ENCODE measurements at regions not wholly inside any gene's neighbourhood (a gene's known extent, or its start where the extent isn't known, plus 50 kb on each side); places are given as distances from the start of the nearest gene placed in this dataset.

DNA sequence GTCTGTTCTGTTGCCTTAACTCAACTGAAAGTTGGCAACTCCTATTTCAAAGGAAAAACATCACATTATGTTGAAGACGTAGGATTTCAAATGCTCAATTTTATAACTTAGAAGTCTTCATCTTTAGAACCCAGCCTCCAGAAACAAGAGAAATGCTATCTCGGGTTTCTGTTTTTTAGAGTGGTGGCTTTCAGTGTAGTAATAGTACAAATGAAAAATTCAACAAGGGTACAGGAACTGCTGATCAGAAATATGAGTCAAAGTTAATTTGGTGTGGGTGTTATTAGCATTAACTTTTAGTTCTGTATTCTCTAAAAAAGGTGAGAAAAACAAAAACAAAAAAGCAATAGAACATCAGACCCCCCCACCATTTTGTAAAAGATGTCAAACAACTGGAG is 56.6 kb upstream of the FLT1 start:
- H3K36me3 ChIP-seq (ENCODE audit: control insufficient read depth in 2 of 2, insufficient read depth in 1 of 2, low read length in 2 of 2), result no peaks in the 10 kb centered on the region
- no peak overlapping the region for H3K27ac ChIP-seq (ENCODE audit: extremely low read depth, low read depth, low read length)
- ChIA-PET POLR2A (no interaction called here), CTCF (no interaction called here)
- no peak overlapping the region for H3K4me3 ChIP-seq (ENCODE audit: low read depth, low read length)
- no peak for TF ChIP-seq ZNF426 (tag by site-specific recombination; IDR thresholded peaks at IDR 0.05)
- TF ChIP-seq, protein P1, sequence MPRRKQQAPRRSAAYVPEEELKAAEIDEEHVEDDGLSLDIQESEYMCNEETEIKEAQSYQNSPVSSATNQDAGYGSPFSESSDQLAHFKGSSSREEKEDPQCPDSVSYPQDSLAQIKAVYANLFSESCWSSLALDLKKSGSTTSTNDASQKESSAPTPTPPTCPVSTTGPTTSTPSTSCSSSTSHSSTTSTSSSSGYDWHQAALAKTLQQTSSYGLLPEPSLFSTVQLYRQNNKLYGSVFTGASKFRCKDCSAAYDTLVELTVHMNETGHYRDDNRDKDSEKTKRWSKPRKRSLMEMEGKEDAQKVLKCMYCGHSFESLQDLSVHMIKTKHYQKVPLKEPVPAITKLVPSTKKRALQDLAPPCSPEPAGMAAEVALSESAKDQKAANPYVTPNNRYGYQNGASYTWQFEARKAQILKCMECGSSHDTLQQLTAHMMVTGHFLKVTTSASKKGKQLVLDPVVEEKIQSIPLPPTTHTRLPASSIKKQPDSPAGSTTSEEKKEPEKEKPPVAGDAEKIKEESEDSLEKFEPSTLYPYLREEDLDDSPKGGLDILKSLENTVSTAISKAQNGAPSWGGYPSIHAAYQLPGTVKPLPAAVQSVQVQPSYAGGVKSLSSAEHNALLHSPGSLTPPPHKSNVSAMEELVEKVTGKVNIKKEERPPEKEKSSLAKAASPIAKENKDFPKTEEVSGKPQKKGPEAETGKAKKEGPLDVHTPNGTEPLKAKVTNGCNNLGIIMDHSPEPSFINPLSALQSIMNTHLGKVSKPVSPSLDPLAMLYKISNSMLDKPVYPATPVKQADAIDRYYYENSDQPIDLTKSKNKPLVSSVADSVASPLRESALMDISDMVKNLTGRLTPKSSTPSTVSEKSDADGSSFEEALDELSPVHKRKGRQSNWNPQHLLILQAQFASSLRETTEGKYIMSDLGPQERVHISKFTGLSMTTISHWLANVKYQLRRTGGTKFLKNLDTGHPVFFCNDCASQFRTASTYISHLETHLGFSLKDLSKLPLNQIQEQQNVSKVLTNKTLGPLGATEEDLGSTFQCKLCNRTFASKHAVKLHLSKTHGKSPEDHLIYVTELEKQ (tag by site-specific recombination; IDR thresholded peaks at IDR 0.05; ENCODE audit: borderline replicate concordance), result no peak
- TF ChIP-seq HOXC10 (CRISPR knock-in tag; IDR thresholded peaks at IDR 0.05), result no peak
- no peaks in the 10 kb centered on the region for H3K9me3 ChIP-seq (ENCODE audit: control insufficient read depth, insufficient read depth, low read depth, low read length)
- no peaks in the 10 kb centered on the region for H3K4me1 ChIP-seq (ENCODE audit: control insufficient read depth, insufficient read depth, low read length)

DNA sequence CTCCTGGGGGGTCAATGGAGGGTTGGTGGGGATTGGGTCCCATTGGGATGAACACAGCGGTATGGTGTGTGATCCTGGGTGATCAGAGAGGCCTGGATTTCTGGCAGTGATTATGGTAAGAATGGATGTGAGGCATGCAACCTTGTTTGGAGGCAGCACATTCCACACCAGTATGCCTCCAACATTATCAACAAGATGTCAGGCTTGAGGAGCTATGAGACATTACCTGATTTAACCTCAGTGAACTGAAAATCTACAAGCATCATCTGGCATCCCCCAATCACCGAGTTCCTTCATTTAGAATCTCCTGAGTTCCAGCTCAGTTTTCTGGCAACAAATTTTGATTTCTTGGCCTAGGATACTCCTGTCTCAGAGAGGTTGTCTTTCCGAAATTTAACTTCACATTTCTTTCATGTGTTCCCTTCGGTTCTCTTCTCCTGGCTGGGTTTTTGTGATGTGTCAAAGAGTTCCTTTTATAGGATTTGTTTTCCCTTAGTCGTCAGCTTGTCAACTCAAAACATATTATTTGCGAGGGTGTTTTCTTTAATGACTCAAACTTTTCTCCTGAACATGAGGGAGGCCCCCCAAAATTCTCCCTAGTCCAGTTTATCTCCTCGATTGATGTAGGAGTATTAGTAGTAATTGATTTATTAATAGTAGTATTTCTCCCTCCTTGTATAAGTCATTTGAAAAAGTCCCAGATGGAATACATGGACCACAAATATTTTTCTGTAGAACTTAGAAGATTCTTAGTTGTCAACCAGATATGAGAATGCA is 56.0 kb upstream of the FLT1 start:
- ChIA-PET CTCF (no interaction called here), POLR2A (no interaction called here)
- H3K9me3 ChIP-seq (ENCODE audit: control insufficient read depth, insufficient read depth, low read depth, low read length), result no peaks in the 10 kb centered on the region
- H3K4me3 ChIP-seq (ENCODE audit: low read depth, low read length), result no peak overlapping the region
- no peaks in the 10 kb centered on the region for H3K4me1 ChIP-seq (ENCODE audit: control insufficient read depth, insufficient read depth, low read length)
- TF ChIP-seq MYNN (tag by site-specific recombination; IDR thresholded peaks at IDR 0.05; ENCODE audit: borderline replicate concordance), result no peak
- TF ChIP-seq, protein P2, sequence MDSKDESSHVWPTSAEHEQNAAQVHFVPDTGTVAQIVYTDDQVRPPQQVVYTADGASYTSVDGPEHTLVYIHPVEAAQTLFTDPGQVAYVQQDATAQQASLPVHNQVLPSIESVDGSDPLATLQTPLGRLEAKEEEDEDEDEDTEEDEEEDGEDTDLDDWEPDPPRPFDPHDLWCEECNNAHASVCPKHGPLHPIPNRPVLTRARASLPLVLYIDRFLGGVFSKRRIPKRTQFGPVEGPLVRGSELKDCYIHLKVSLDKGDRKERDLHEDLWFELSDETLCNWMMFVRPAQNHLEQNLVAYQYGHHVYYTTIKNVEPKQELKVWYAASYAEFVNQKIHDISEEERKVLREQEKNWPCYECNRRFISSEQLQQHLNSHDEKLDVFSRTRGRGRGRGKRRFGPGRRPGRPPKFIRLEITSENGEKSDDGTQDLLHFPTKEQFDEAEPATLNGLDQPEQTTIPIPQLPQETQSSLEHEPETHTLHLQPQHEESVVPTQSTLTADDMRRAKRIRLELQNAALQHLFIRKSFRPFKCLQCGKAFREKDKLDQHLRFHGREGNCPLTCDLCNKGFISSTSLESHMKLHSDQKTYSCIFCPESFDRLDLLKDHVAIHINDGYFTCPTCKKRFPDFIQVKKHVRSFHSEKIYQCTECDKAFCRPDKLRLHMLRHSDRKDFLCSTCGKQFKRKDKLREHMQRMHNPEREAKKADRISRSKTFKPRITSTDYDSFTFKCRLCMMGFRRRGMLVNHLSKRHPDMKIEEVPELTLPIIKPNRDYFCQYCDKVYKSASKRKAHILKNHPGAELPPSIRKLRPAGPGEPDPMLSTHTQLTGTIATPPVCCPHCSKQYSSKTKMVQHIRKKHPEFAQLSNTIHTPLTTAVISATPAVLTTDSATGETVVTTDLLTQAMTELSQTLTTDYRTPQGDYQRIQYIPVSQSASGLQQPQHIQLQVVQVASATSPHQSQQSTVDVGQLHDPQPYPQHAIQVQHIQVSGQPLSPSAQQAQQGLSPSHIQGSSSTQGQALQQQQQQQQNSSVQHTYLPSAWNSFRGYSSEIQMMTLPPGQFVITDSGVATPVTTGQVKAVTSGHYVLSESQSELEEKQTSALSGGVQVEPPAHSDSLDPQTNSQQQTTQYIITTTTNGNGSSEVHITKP (tag by site-specific recombination; IDR thresholded peaks at IDR 0.05), result no peak
- no peaks in the 10 kb centered on the region for H3K36me3 ChIP-seq (ENCODE audit: control insufficient read depth in 2 of 2, insufficient read depth in 1 of 2, low read length in 2 of 2)
- no peak overlapping the region for H3K27ac ChIP-seq (ENCODE audit: extremely low read depth, low read depth, low read length)

DNA sequence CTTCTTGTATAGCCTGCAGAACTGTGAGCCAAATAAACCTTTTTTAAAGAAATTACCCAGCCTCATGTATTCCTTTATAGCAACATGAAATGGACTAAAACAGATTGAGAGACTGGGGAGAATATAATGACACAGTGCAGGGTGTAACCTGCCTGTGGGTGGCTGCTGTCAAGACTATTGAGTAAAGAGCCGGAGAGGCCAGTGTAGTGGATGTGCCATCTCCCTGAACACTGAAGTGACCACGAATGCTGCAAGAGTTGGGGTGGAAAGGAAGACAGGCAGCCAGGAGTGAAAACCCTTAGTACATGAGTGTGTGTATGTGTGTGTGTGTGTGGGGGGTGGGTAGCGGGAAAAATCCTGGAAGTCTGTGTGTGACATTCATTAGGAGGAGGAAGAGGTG is 55.2 kb upstream of the FLT1 start:
- Histone ChIP-seq H3K36me3 (ENCODE audit: control insufficient read depth in 2 of 2, insufficient read depth in 1 of 2, low read length in 2 of 2) (no peaks in the 10 kb centered on the region), H3K27ac (ENCODE audit: extremely low read depth, low read depth, low read length) (no peak overlapping the region), H3K9me3 (ENCODE audit: control insufficient read depth, insufficient read depth, low read depth, low read length) (no peaks in the 10 kb centered on the region), H3K4me1 (ENCODE audit: control insufficient read depth, insufficient read depth, low read length) (no peaks in the 10 kb centered on the region), H3K4me3 (ENCODE audit: low read depth, low read length) (no peak overlapping the region)
- POLR2A ChIA-PET, result no interaction called here
- TF ChIP-seq ZNF121 (tag by site-specific recombination; IDR thresholded peaks at IDR 0.05), result no peak
- TF ChIP-seq, protein P3, sequence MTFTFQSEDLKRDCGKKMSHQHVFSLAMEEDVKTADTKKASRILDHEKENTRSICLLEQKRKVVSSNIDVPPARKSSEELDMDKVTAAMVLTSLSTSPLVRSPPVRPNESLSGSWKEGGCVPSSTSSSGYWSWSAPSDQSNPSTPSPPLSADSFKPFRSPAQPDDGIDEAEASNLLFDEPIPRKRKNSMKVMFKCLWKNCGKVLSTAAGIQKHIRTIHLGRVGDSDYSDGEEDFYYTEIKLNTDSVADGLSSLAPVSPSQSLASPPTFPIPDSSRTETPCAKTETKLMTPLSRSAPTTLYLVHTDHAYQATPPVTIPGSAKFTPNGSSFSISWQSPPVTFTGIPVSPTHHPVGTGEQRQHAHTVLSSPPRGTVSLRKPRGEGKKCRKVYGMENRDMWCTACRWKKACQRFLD (tag by site-specific recombination; IDR thresholded peaks at IDR 0.05), result no peak
- no peak for TF ChIP-seq GFI1B (tag by site-specific recombination; IDR thresholded peaks at IDR 0.05)
- TF ChIP-seq, protein P4, sequence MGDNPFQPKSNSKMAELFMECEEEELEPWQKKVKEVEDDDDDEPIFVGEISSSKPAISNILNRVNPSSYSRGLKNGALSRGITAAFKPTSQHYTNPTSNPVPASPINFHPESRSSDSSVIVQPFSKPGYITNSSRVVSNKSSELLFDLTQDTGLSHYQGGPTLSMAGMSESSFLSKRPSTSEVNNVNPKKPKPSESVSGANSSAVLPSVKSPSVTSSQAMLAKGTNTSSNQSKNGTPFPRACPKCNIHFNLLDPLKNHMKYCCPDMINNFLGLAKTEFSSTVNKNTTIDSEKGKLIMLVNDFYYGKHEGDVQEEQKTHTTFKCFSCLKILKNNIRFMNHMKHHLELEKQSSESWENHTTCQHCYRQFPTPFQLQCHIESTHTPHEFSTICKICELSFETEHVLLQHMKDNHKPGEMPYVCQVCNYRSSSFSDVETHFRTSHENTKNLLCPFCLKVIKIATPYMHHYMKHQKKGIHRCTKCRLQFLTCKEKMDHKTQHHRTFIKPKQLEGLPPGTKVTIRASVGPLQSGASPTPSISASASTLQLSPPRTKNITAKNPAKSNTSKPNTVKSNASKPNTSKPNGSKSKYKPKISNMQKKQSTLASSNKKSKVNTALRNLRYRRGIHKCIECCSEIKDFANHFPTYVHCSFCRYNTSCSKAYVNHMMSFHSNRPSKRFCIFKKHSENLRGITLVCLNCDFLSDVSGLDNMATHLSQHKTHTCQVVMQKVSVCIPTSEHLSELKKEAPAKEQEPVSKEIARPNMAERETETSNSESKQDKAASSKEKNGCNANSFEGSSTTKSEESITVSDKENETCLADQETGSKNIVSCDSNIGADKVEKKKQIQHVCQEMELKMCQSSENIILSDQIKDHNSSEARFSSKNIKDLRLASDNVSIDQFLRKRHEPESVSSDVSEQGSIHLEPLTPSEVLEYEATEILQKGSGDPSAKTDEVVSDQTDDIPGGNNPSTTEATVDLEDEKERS (tag by site-specific recombination; IDR thresholded peaks at IDR 0.05), result no peak
- no peak for TF ChIP-seq ZNF626 (tag by site-specific recombination; IDR thresholded peaks at IDR 0.05)
- no peak for TF ChIP-seq ZNF433 (tag by site-specific recombination; IDR thresholded peaks at IDR 0.05; ENCODE audit: low read depth)
- no peak for TF ChIP-seq ZNF624 (tag by site-specific recombination; IDR thresholded peaks at IDR 0.05)
- TF ChIP-seq BCL11B (tag by site-specific recombination; IDR thresholded peaks at IDR 0.05; ENCODE audit: low read depth), result no peak
- TF ChIP-seq ZNF302 (tag by site-specific recombination; IDR thresholded peaks at IDR 0.05; ENCODE audit: low read depth), result no peak
- TF ChIP-seq ZNF426 (tag by site-specific recombination; IDR thresholded peaks at IDR 0.05), result no peak
- no peak for TF ChIP-seq ZNF292 (tag by site-specific recombination; IDR thresholded peaks at IDR 0.05; ENCODE audit: borderline replicate concordance, low read depth)
- TF ChIP-seq ZNF169 (tag by site-specific recombination; IDR thresholded peaks at IDR 0.05), result no peak
- TF ChIP-seq, protein P5, sequence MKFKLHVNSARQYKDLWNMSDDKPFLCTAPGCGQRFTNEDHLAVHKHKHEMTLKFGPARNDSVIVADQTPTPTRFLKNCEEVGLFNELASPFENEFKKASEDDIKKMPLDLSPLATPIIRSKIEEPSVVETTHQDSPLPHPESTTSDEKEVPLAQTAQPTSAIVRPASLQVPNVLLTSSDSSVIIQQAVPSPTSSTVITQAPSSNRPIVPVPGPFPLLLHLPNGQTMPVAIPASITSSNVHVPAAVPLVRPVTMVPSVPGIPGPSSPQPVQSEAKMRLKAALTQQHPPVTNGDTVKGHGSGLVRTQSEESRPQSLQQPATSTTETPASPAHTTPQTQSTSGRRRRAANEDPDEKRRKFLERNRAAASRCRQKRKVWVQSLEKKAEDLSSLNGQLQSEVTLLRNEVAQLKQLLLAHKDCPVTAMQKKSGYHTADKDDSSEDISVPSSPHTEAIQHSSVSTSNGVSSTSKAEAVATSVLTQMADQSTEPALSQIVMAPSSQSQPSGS (tag by site-specific recombination; IDR thresholded peaks at IDR 0.05; ENCODE audit: low read depth), result no peak
- CTCF ChIA-PET, result no interaction called here

Measured in HEK293 (cell line).